ENCODE measurements at regions not wholly inside any gene's neighbourhood (a gene's known extent, or its start where the extent isn't known, plus 50 kb on each side); places are given as distances from the start of the nearest gene placed in this dataset.

- CTCF ChIA-PET = no interaction called here
- no peaks in the 10 kb centered on the region for H3K9me3 ChIP-seq (ENCODE audit: control insufficient read depth in 1 of 2, insufficient read depth in 1 of 2, low read depth in 1 of 2, low read length in 2 of 2)
- POLR2A ChIA-PET = no interaction called here
- H3K27me3 ChIP-seq (ENCODE audit: insufficient read depth, low read length) = no peaks in the 10 kb centered on the region
- no peaks in the 10 kb centered on the region for H3K36me3 ChIP-seq (ENCODE audit: control insufficient read depth in 1 of 2, insufficient read depth in 2 of 2, low read length in 2 of 2)
- H3K79me2 ChIP-seq (ENCODE audit: insufficient read depth, low read length) = no peaks in the 10 kb centered on the region
- H2AFZ ChIP-seq (ENCODE audit: low read depth, low read length, poor library complexity, severe bottlenecking) = no peak overlapping the region
- RAD21 ChIA-PET (ENCODE audit: low non-redundant PET in 1 of 2, low total read pairs in 2 of 2, uncharacterized antibody in 2 of 2, unreplicated experiment in 2 of 2) = no interaction called here
- TF ChIP-seq POLR2AphosphoS5 (IDR thresholded peaks at IDR 0.05; ENCODE audit: low read depth, low read length) (no peak), SRF (IDR thresholded peaks at IDR 0.05; ENCODE audit: low read depth) (no peak), ATF3 (IDR thresholded peaks at IDR 0.05) (no peak), ZBTB33 (IDR thresholded peaks at IDR 0.05; ENCODE audit: extremely low read depth, insufficient replicate concordance, low read length) (no peak), RAD21 (IDR thresholded peaks at IDR 0.05; ENCODE audit: low read depth) (no peak), CBX3 (IDR thresholded peaks at IDR 0.05; ENCODE audit: low read depth) (no peak), SP1 (IDR thresholded peaks at IDR 0.05; ENCODE audit: low read depth) (no peak), EZH2phosphoT487 (IDR thresholded peaks at IDR 0.05; ENCODE audit: borderline replicate concordance) (no peak), ZFX (IDR thresholded peaks at IDR 0.05) (no peak), FOSL1 (IDR thresholded peaks at IDR 0.05; ENCODE audit: low read depth) (no peak), ZNF274 (IDR thresholded peaks at IDR 0.05; ENCODE audit: low read depth, low read length) (no peak), CTCF (IDR thresholded peaks at IDR 0.05 in 2 of 3, conservative IDR thresholded peaks at IDR 0.05 in 1 of 3; ENCODE audit: borderline replicate concordance in 1 of 3, insufficient read depth in 1 of 3, low read depth in 2 of 3, low read length in 2 of 3) (no peak), POLR2A (IDR thresholded peaks at IDR 0.05; ENCODE audit: borderline replicate concordance, extremely low read depth, insufficient read depth, insufficient read length) (no peak), CEBPB (IDR thresholded peaks at IDR 0.05; ENCODE audit: low read depth) (no peak), EGR1 (IDR thresholded peaks at IDR 0.05; ENCODE audit: low read depth) (no peak), JUND (IDR thresholded peaks at IDR 0.05) (no peak), REST (IDR thresholded peaks at IDR 0.05; ENCODE audit: low read depth) (no peak), ELF1 (IDR thresholded peaks at IDR 0.05; ENCODE audit: borderline replicate concordance, low read depth) (no peak)
- no peak overlapping the region for H3K4me2 ChIP-seq (ENCODE audit: low read length)
- DNase-seq (ENCODE audit: low read depth, low spot score) (no peak), ATAC-seq (no peak)
- BruUV-seq (replicated peaks) = no TSS peak
- no peak overlapping the region for H3K9ac ChIP-seq (ENCODE audit: low read length)
- H4K20me1 ChIP-seq (ENCODE audit: insufficient read depth) = no peaks in the 10 kb centered on the region
- intact Hi-C loops (cut with micrococcal nuclease) = no loop called here
- no peak overlapping the region for H3K4me3 ChIP-seq (replicated peaks in 1 of 2; ENCODE audit: low read depth in 1 of 2, low read length in 2 of 2)
- H3K4me1 ChIP-seq (ENCODE audit: control insufficient read depth in 1 of 2, insufficient read depth in 2 of 2, low read length in 2 of 2) = no peaks in the 10 kb centered on the region
- no peaks in the 10 kb centered on the region for H3K9me2 ChIP-seq (ENCODE audit: insufficient read depth)
- H3K27ac ChIP-seq (ENCODE audit: low read depth, low read length) = no peak overlapping the region
Observed at GRCh38 chr17:15892244-15892643, 52.7 kb upstream of the ADORA2B start.

Measured in HCT116 (cell line).